Daoy (cell line): ENCODE measurements at regions not wholly inside any gene's neighbourhood (a gene's known extent, or its start where the extent isn't known, plus 50 kb on each side); places are given as distances from the start of the nearest gene placed in this dataset.
A peak's percentile ranks its signal among the peaks of the same experiment; 100 is the strongest.
"Not testable (repeated sequence)": the region's sequence is repeated elsewhere in the genome, so short reads cannot be mapped to it uniquely, and the experiment has no call there.

Experiments used
- DNase-seq: peaks from one replicate; pipeline ENCODE4 v3.0.0-alpha.2; 2015; ENCODE audit warnings: low read depth

DNA sequence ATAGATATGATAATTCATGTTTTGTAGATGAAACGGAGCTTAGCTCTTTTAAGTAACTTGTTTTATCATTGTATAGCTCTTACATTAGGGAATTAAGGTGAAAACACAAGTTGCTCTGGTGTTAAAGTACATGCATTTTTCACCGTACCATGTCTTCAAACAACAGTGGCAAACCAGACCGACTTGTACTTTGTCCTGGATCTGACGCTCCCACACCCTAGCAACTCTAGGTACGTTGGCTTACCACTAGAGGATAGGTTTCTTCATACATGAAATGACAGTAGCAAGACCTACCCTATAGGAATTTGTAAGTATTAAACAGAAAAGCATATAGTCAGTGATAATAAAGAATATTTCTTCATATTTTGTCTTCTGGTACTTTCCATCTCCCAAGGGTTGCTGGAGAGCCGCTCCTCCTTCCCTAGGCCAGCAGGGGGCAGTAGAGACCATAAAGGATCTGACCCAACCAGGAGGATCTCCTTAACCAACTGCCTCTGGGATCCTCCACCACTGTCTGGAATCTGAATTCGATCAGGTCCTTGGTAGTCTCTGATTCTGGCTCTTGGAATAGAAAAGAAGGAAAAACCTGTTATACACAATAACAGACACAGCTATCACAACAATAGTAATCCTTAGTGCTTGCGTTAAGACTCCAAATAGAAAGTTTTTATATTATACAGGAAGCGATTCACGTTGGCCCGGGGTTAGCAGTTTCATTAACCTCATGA is 136.7 kb downstream of the CAVIN4 start:
- DNase-seq = peak; percentile 58

DNA sequence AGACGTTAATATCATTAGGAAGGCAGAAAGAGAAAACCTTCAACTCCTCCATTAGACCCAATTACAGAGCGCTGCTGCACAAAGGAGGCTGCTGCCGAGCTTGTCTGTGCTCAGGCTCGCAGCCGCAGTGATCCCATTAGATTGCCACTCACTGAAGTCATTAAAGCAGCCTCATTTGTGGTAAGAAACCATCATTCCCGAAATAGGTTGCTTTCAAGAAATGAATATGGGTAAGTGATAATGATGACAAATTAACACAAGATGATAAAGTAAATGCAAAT is 137.2 kb downstream of the CAVIN4 start:
- DNase-seq = no peak

DNA sequence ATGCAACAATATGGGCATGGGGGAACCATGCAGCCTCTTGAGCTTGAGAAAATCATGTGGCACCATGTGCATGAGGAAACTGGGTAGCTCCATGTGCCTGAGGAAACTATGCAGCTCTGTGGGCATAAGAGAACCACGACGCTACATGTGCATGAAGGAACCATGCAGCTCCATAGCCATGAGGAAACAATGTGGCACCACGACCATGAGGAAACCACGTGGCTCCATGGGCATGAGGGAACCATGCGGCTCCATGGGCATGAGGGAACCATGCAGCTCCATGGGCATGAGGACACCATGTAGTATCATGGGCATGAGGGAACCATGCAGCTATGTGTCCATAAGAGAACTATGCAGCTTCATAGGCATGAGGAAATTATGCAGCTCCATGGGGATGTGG is 140.8 kb downstream of the CAVIN4 start:
- DNase-seq = no peak

DNA sequence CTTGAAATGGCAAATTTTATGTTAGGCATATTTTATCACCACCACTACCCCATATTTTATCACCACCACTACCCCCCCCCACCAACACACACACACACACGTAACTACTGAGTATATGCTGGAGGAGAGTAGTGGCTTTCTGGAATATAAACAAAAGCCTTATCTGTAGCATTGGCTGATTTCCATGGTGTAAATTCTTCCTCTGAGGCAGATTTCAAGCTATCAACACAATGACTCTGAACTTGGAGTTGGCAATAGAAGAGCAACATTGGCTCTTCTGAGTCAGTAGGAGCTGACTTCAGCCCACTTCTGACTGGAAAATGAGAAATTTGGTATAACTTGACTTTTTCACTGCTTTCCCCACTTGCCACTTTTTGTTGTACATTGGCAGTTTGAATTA is 143.0 kb downstream of the CAVIN4 start:
- no peak for DNase-seq

DNA sequence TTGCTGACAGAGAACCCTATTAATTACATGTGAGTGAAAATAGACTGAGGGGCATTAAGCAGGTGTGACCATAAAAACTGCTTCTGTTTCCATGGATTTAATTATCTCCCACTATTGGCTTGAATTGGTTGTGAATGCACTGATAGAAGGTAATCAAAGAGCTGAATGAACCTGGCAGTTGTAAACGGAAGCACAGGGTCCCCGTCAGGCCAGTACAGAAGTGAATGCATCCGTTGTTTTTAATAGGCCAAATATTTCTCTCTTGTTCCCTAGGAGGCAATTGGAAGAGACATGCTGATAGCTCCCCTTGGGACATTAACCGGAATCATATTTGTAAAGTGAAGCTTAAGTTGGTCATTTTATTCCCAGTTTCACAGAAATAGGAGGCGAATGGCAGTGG is 147.0 kb downstream of the CAVIN4 start:
- DNase-seq = no peak

DNA sequence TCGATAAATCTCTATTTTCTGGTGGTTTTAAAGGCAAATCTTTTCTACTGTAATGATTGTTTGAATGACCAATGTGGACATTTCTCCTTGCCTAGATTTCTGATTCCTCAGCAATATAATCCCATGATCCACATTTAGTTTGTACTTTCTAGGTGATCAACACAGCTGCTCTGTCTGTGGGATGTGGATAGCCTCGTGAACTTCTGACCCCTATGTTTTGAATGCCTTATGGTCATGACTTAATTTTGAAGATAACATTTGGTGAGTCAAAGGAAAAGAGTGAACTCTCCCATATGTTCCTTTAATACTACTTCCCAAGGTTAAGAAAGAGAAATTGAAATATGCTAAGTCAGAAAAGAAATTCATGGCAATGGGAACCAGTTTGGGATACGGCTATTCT is 147.5 kb downstream of the CAVIN4 start:
- no peak for DNase-seq

DNA sequence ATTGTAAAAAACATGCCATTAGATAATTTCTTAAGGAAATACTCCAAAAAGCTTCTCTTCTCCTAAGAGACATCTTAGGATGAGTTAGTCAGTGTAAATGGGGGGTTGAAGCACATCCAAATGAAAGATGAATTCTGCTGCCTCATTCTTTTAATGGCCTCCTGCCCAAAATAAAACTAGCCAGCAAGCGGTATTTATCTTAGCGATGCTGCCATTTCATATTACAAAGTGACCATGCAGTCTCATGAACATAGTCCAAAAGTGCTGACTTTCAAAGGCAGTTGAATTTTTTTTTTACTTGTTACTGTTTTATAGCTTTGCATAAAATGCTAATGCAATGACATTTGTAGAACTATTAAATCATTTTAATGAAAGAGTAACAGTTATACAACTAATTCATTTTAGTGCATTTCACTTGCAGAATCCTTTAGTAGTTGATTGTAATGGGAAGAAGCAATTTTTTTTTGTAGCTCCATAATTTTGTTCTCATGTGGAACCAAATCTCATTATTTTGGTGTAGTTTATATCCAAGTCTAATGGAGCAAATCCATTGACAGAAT is 151.5 kb downstream of the CAVIN4 start:
- no peak for DNase-seq

DNA sequence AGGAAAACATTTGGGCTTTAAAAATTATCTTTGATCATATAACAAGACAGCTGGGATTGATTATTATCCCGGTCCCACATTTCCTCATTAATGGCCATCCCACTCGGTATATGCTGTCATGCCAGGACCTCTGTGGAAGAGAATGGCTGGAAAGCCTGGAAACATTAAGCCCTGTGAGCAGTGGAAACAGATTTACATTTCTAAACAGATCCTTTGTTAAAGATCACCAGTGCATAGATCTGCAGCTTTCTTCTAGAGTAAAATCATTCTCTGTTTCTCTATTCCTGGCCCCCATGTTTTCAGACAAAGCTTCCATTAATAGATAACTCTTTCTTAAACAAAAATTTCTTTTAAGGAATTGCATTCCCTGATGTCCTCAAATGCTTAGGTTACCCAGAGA is 152.2 kb downstream of the CAVIN4 start:
- DNase-seq = no peak

DNA sequence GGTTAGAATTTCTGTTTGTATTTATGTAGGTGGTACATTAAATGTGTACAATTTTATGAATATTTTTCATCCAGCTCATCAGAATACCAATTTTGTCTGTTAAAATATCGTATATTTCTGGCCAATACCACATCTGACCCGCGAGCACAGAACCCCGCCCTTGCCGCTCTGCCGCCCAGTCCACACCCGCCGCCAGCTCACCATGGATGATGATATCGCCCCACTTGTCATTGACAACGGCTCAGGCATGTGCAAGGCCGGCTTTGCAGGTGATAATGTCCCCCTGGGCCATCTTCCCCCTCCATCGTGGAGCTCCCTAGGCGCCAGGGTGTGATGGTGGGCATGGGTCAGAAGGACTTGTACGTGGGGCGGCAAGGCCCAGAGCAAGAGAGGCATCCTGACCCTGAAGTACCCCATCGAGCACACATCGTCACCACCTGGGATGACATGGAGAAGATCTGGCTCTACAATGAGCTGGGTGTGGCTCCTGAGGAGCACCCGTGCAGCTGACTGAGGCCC is 153.2 kb downstream of the CAVIN4 start:
- no peak for DNase-seq

DNA sequence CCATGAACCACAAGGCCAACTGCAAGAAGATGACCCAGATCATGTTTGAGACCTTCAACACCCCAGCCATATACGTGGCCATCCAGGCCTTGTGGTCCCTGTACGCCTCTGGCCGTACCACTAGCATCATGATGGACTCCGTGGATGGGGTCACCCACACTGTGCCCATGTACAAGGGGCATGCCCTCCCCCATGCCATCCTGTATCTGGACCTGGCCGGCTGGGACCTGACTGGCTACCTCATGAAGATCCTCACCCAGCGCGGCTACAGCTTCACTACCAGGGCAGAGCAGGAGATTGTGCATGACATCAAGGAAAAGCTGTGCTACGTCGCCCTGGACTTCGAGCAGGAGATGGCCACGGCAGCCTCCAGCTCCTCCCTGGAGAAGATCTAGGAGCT is 153.7 kb downstream of the CAVIN4 start:
- DNase-seq = no peak

DNA sequence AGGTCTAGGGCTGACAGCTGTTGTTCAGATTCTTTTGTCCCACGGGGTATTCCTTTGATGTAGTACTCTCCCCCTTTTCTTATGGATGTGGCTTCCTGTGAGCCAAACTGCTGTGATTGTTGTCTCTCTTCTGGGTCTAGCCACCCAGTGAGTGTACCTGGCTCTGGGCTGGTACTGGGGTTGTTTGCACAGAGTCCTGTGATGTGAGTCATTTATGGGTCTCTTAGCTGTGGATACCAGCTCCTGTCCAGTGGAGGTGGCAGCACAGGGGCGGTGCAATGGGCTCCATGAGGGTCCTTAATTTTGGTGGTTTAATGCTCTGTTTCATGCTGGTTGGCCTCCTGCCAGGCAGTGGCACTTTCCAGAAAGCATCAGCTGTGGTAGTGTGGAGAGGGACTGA is 161.3 kb downstream of the CAVIN4 start:
- DNase-seq = no peak

DNA sequence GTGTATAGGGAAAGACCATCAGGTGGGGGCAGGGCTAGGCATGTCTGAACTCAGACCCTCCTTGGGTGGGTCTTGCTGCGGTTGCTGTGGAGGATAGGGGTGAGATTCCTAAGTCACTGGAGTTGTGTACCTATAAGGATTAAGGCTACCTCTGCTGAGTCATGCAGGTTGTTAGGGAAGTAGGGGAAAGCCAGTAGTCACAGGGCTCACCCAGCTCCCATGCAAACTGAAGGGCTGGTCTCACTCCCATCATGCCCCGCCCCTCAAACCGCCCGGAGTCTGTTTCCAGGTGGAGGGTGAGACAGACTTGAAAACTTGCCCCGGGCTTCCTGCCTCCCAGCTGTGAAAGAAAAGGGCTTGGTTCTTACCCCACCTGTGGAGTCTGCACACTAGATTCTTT is 161.8 kb downstream of the CAVIN4 start:
- no peak for DNase-seq

DNA sequence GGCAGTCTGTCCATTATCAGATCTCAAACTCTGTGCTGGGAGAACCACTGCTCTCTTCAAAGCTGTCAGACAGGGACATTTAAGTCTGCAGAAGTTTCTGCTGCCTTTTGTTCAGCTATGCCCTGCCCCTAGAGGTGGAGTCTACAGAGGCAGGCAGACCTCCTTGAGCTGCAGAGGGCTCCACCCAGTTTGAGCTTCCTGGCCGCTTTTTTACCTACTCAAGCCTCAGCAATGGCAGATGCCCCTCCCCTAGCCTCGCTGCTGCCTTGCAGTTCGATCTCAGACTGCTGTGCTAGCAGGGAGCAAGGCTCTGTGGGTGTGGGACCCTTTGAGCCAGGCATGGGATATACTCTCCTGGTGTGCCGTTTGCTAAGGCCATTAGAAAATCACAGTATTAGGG is 171.1 kb downstream of the CAVIN4 start:
- DNase-seq = not testable (repeated sequence)

DNA sequence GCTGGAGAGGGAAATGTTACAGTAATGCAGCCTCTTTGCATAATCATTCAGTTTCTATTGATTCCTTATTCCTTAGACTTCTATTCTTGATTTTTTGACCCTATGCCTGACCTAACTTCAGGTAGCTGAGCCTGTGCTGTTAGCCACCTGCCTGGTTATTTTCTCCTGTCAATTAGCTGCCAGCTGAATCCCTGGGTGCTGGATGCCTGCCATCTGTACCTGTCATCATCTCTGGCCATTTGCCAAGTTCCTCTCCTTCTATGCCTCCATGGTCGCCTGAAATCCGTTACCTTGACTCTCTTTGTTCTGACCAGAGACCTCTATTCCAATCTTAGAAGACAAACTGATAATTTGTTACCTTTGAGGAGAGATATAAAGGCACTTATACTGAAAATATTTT is 178.3 kb downstream of the CAVIN4 start:
- DNase-seq = no peak

DNA sequence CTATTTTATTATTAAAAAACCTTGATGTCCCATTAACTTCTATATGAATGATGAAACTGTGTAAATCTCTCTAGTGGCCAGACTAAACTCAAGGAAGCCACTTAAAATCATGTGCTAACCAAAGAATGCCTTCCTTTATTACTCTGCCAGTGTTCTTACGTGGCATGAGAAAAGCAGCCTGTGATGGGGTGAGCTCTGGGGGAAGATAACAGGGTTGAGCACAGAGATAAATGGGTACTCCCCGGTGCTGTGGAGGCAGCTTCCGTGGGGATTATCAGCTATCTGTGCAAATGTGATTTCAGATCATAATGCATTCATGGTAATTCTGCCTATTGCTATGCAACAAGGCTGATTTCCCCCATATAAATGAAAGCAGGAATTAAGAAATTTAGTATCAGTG is 181.3 kb downstream of the CAVIN4 start:
- DNase-seq = no peak

DNA sequence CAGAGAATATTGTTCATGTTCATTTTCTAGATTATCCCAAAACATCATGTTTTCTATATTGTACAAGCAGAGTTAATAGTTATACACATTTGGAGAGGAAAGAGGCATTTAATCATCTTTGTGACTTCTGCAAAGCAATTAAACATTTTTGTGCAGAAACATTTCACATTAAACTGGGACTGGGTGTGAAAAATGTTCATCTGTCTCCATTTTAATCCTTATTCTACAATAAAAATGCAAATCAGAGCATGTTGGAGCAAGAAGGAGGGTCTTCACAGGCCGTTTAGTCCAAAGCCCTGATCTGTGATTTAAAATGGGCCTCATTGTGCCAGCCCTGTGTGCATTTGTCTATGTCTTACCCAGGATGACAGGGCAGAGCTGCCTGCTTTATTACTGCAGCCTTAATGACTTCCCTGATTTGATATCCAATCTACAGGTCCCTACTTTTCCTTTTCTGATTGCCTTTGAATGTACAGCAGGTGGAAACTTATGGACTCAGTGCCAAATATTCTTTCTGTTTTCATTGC is 183.5 kb downstream of the CAVIN4 start:
- no peak for DNase-seq

DNA sequence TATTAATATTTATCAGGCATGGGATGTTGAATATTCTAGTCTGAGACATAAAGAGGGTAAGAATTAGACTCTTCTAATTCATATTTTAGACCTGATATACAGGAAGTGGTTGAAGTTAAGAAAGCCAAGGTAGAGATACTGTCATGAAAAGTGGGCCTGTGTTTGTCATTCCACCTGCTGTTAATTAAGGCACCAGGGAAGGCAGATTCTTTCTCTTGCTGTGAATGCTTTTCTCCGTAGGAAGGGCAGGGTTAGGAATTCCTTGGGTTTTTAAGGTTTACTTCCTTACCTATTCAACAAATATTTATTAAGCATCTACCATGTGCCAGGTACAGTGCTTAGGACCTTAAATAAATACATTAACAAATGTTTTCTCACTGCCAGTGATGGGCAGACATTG is 196.4 kb downstream of the CAVIN4 start:
- DNase-seq = no peak

DNA sequence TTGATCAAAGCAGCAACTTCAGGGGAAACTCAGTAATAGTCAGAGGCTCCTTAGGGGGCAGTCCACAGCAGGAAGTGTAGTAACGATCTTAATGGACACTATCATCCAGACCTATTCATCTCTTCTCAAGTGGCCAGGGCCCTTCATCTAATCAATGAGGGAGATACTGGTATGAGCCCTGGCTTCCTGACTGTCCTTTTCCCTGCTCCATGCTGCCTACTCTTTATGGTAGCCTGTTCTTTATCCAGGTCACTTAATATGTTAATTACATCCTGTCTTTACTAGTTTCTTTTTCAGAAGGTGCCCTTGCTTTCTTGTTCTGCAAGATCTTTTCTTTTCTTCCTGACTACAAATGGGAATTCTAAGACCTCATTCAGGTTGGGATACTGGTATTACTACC is 197.1 kb downstream of the CAVIN4 start:
- no peak for DNase-seq

DNA sequence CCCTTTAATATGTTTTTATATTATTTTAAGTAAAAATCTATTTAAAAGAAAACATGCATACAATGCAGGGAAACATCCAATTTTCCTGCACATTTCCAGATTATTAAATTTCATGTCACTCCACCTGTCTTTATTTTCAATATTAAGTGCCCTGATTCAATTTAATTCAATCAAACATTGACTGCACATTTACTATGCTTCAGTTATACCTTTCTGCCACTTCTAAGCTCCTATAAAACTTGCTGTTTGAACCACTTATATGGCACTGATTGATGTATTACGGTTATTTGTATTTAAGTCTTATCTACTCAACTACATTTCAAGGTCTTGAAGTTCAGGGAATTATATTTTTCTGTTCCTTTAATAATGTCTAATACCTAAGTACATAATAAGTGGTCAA is 198.0 kb downstream of the CAVIN4 start:
- no peak for DNase-seq

DNA sequence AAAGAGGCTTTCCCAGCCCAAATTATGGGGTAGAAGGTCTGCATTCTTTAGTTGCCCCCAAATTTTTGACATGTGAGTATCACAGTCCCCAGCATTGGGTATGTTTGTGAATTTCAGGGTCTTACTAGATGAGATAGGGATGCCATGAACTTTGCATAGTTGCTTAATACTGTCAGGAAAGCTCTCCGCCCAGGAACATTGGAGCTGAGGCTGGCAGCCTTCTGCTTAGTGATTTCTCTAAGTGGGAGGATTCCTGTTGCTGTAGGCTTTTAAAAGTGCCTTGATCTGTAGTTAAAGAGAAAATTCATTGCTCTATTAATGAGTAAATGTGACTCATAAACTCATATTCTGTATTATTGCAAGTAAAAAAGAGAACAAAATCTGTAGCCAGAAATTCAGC is 206.9 kb downstream of the CAVIN4 start:
- DNase-seq = no peak

DNA sequence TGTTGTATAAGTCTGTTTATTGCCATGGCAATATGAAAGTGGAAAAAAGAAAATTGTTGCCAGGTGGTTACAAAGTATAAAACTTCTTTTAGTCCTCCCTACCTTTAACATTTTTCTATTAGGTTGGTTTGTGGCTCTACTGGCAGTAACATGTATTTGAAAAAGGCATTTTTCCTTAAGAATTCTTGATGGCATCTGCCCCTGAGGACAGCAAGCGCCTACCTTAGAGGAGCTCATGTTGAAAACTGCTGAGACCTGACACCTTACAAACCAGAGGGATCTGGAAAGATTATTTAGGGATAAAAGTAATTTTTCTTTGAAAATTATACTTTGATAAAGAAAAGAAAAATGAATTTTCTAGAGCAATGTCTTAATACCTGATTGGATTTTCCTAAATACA is 208.1 kb downstream of the CAVIN4 start:
- DNase-seq = no peak

DNA sequence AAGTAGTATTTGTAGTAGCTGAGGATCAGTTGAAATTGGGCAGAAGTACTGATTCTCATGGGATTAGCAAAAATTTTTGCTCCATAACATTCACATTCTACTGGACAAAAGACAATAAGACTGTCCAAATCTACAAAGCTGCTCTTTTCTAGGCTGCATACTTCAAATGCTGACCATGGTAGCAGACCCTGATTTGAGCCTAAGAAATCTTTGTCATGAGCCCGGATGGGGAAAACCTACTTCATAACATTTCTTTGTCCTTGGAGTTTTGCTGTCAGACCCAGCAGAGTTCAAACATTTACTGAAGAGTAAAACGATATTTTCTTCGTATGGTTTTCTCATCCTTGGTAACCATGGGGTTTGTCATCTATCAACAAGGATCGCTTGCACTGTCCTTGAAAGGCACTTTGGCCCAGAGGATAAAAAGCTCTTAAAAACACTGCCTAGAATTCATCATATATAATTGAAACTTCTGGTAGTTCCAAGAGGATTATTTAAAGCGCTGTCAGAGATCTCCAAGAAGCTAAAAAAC is 216.9 kb downstream of the CAVIN4 start:
- DNase-seq = no peak

DNA sequence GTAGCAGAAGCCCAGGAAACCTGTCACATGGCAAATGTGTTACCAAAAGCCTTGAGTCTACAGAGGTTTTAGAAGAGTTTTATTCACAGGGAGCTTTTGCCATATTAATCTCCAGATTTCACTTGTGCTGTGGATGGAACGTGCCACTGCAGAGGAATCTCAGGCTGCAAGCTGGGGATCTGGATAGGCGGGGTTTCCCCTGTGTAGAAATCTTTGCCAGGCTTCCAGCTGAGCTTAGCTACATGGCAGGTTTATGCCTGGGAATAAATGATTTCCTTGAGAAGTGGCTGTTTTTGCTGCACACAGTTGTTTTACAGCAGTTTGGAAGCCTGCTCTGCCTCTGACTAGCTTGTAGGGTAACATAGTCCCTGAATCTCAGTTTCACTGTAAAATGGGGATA is 224.6 kb upstream of the PLPPR1 start:
- DNase-seq = no peak

DNA sequence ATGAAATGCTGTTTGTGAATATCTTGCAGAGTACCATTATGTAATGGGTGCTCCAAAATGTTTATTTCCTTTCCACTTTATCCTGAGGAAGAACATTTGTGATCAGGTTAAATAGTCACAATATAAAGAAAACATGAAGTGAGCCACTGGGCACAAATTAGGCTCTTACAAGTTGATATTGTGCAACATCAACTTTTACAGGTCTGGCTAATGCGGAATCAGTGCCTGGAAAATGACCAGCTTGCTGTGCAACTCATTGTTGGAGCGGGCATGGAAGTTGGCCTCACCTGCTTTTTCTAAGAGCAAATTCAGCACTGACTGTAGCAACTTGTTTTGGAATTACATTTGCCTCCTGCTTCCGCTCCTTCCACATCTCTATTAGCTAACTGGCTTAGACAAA is 216.9 kb upstream of the PLPPR1 start:
- DNase-seq = no peak
